Loucy (cell line): ENCODE measurements at regions not wholly inside any gene's neighbourhood (a gene's known extent, or its start where the extent isn't known, plus 50 kb on each side); places are given as distances from the start of the nearest gene placed in this dataset.

Source experiments
- H2AFZ ChIP-seq: fragments of 200-600 bp; sonication (generic); 2 replicates; pipeline ENCODE4 v1.6.0; 2016; ENCODE audit warnings: antibody characterized with exemption, mild to moderate bottlenecking, low read length, moderate library complexity
- H3F3A ChIP-seq: fragments of 200-600 bp; 2 replicates; pipeline ENCODE4 v1.6.0; 2016; ENCODE audit warnings: antibody characterized with exemption, low read depth, mild to moderate bottlenecking
- H3K27me3 ChIP-seq: fragments of 200-600 bp; sonication (generic); 2 replicates; pipeline ENCODE4 v1.6.1; 2014; ENCODE audit warnings: low read length, mild to moderate bottlenecking; ENCODE audit not compliant: insufficient read depth, poor library complexity, severe bottlenecking
- H3K36me3 ChIP-seq: fragments of 200-600 bp; sonication (generic); 2 replicates; pipeline ENCODE4 v1.6.1; 2016; ENCODE audit warnings: low read length; ENCODE audit not compliant: insufficient read depth
- H3K4me1 ChIP-seq: fragments of 200-600 bp; sonication (generic); 2 replicates; pipeline ENCODE4 v1.5.1; 2014; ENCODE audit warnings: low read length, mild to moderate bottlenecking; ENCODE audit not compliant: insufficient read depth, poor library complexity, severe bottlenecking
- H3K4me2 ChIP-seq: fragments of 200-600 bp; sonication (generic); 2 replicates; pipeline ENCODE4 v1.6.0; 2014; ENCODE audit warnings: antibody characterized with exemption, low read length, low read depth, mild to moderate bottlenecking; ENCODE audit not compliant: poor library complexity, severe bottlenecking
- H3K4me3 ChIP-seq: fragments of 200-600 bp; sonication (generic); 2 replicates; pipeline ENCODE4 v1.5.1; 2014; ENCODE audit warnings: low read length, mild to moderate bottlenecking, mixed read lengths; ENCODE audit not compliant: poor library complexity, severe bottlenecking
- H3K79me2 ChIP-seq: fragments of 200-600 bp; sonication (generic); 2 replicates; pipeline ENCODE4 v1.6.1; 2014; ENCODE audit warnings: low read length; ENCODE audit not compliant: insufficient read depth
- H3K9ac ChIP-seq: fragments of 200-600 bp; sonication (generic); 2 replicates; pipeline ENCODE4 v1.6.0; 2014; ENCODE audit warnings: mild to moderate bottlenecking, low read depth, low read length, moderate library complexity; ENCODE audit not compliant: poor library complexity, severe bottlenecking
- H3K9me2 ChIP-seq: fragments of 200-600 bp; sonication (generic); replicated peaks from 2 replicates; pipeline ENCODE4 v1.6.1; 2016; ENCODE audit warnings: low read depth, low read length, mixed read lengths
- H3K9me3 ChIP-seq: fragments of 200-600 bp; sonication (generic); 2 replicates; pipeline ENCODE4 v1.6.1; 2014; ENCODE audit warnings: mild to moderate bottlenecking, antibody characterized with exemption, low read length, low read depth; ENCODE audit not compliant: insufficient read depth
- H4K20me1 ChIP-seq: fragments of 200-600 bp; sonication (generic); 2 replicates; pipeline ENCODE4 v1.6.0; 2014; ENCODE audit warnings: antibody characterized with exemption, low read length, mild to moderate bottlenecking; ENCODE audit not compliant: insufficient read depth, poor library complexity, severe bottlenecking
- EZH2phosphoT487 ChIP-seq: fragments of 200-600 bp; IDR thresholded peaks from 2 replicates; pipeline ENCODE4 v1.6.1; 2018; ENCODE audit warnings: antibody characterized with exemption, mild to moderate bottlenecking, moderate library complexity, borderline replicate concordance
- TF ChIP-seq, protein P1 (sequence below): fragments of 200-600 bp; sonication (generic); conservative IDR thresholded peaks from 2 replicates; pipeline ENCODE4 v1.5.1; 2014; ENCODE audit warnings: mild to moderate bottlenecking, antibody characterized with exemption, low read length

DNA sequence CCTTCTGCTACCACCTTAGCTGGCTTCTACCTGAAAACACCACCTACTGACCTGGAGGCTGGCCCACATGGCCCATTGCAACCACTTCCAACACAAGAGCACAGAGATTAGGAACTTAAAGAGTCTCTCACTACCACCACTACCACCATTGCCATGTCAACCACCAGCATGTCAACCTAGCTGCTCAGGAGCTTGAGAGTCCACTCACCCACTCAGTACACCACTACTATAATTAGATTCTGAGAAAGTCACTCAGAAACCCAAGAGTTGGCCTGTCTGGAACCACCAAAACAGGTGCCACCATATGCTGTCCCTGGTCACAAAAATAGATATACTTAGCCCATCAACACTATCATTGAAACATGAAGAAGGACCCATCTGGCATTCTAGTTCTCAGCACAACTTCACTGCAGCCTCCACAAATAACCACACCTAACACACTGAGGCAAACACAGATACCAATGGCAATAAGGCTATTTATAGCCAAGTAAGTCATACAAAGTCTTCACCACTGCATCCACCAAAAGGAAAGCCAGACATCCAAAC, 806.7 kb upstream of the EPHA6 start:
- TF ChIP-seq, protein P1, sequence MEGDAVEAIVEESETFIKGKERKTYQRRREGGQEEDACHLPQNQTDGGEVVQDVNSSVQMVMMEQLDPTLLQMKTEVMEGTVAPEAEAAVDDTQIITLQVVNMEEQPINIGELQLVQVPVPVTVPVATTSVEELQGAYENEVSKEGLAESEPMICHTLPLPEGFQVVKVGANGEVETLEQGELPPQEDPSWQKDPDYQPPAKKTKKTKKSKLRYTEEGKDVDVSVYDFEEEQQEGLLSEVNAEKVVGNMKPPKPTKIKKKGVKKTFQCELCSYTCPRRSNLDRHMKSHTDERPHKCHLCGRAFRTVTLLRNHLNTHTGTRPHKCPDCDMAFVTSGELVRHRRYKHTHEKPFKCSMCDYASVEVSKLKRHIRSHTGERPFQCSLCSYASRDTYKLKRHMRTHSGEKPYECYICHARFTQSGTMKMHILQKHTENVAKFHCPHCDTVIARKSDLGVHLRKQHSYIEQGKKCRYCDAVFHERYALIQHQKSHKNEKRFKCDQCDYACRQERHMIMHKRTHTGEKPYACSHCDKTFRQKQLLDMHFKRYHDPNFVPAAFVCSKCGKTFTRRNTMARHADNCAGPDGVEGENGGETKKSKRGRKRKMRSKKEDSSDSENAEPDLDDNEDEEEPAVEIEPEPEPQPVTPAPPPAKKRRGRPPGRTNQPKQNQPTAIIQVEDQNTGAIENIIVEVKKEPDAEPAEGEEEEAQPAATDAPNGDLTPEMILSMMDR = no peak

GRCh38 chr3:96012939-96013338, 801.5 kb upstream of the EPHA6 start:
- Histone ChIP-seq H3K4me1 (no peaks in the 10 kb centered on the region), H2AFZ (no peak overlapping the region), H3K4me2 (no peak overlapping the region), H3F3A (no peaks in the 10 kb centered on the region), H3K27me3 (no peaks in the 10 kb centered on the region), H4K20me1 (no peaks in the 10 kb centered on the region), H3K9ac (no peak overlapping the region), H3K36me3 (no peaks in the 10 kb centered on the region), H3K4me3 (no peak overlapping the region), H3K9me2 (no peaks in the 10 kb centered on the region), H3K79me2 (no peaks in the 10 kb centered on the region), H3K9me3 (no peaks in the 10 kb centered on the region)
- no peak for TF ChIP-seq EZH2phosphoT487
- TF ChIP-seq, protein P1 = no peak

More for the DNA sequence above, 806.7 kb upstream of the EPHA6 start:
- Histone ChIP-seq H3F3A (no peaks in the 10 kb centered on the region), H3K4me1 (no peaks in the 10 kb centered on the region), H3K27me3 (no peaks in the 10 kb centered on the region), H2AFZ (no peak overlapping the region), H3K9me2 (no peaks in the 10 kb centered on the region), H3K36me3 (no peaks in the 10 kb centered on the region), H3K4me3 (no peak overlapping the region), H3K9ac (no peak overlapping the region), H3K9me3 (no peaks in the 10 kb centered on the region), H4K20me1 (no peaks in the 10 kb centered on the region), H3K79me2 (no peaks in the 10 kb centered on the region), H3K4me2 (no peak overlapping the region)

DNA sequence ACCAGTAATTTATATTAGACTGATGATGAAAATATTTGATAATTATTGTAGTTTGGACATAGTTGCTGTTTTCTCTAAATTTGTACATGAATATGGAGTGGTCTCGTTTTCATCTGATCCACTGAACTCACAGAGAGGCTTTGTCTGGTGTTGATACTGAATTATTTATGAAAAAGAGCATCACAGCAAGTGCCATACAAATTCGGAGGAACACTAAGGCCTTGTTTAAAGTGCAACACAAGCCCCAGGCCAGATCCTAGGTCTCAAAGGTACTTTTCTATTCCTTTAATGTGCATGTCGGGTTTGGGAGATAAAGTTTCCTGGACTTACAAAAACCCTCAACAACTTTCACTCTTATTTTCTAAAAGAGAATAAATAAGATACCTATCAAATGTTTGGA, 796.8 kb upstream of the EPHA6 start:
- H4K20me1 ChIP-seq = no peaks in the 10 kb centered on the region
- no peaks in the 10 kb centered on the region for H3K9me3 ChIP-seq
- no peak overlapping the region for H3K4me2 ChIP-seq
- H3K4me3 ChIP-seq = no peak overlapping the region
- H3K9ac ChIP-seq = no peak overlapping the region
- no peaks in the 10 kb centered on the region for H3K79me2 ChIP-seq
- H3K9me2 ChIP-seq = no peaks in the 10 kb centered on the region
- H3K36me3 ChIP-seq = no peaks in the 10 kb centered on the region
- no peak overlapping the region for H2AFZ ChIP-seq
- H3F3A ChIP-seq = no peaks in the 10 kb centered on the region
- no peaks in the 10 kb centered on the region for H3K4me1 ChIP-seq
- H3K27me3 ChIP-seq = no peaks in the 10 kb centered on the region
- TF ChIP-seq, protein P1 = no peak
- TF ChIP-seq EZH2phosphoT487 = no peak
